ENCODE measurements at regions not wholly inside any gene's neighbourhood (a gene's known extent, or its start where the extent isn't known, plus 50 kb on each side); places are given as distances from the start of the nearest gene placed in this dataset.

DNA sequence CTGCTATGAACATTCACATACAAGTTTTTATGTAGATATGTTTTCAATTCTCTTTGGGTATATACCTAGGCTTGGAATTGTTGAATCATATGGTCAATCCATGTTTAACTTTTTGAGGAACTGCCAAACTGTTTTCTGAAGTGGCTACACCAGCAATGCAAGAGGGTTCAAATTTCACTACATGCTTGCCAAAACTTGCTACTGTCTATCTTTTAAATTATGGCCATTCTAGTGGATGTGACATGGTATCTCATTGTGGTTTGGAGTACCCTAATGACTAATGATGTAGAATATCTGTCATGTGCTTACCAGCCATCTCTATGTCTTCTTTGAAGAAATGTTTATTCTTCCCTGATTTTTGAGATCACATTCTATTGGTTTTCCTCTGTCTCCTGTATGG lies 860.3 kb downstream of the DIAPH3 start:
- H3K27me3 ChIP-seq = no peaks in the 10 kb centered on the region

GRCh38 chr13:59304596-59304995 lies 859.1 kb downstream of the DIAPH3 start:
- intact Hi-C loops (cut with DNase I) = no loop called here
- H3K27me3 ChIP-seq = no peaks in the 10 kb centered on the region
- no peak overlapping the region for H3K27ac ChIP-seq
- TF ChIP-seq POLR2A (IDR thresholded peaks at IDR 0.05) = no peak
- H3K4me3 ChIP-seq = no peak overlapping the region
- no peaks in the 10 kb centered on the region for H3K9me3 ChIP-seq
- H3K4me1 ChIP-seq = no peaks in the 10 kb centered on the region
- DNase-seq = no peak
- WGBS, 4 donors = 98 to 100% (median 100%) methylated on average over 1 of the region's 1 CpG
- no peak for ATAC-seq
- H3K36me3 ChIP-seq = no peaks in the 10 kb centered on the region

More for the DNA sequence above, 860.3 kb downstream of the DIAPH3 start:
- Histone ChIP-seq H3K4me3 (no peak overlapping the region), H3K4me1 (no peaks in the 10 kb centered on the region), H3K36me3 (no peaks in the 10 kb centered on the region), H3K27ac (no peak overlapping the region), H3K9me3 (no peaks in the 10 kb centered on the region)
- ATAC-seq = no peak
- no peak for DNase-seq
- TF ChIP-seq POLR2A (IDR thresholded peaks at IDR 0.05) (no peak), CTCF (IDR thresholded peaks at IDR 0.05) (no peak)
- intact Hi-C loops (cut with DNase I) = no loop called here

GRCh38 chr13:59305896-59306295 lies 857.8 kb downstream of the DIAPH3 start:
- TF ChIP-seq POLR2A (IDR thresholded peaks at IDR 0.05) (no peak), CTCF (IDR thresholded peaks at IDR 0.05) (no peak)
- 89 to 100% (median 98%) methylated on average over 3 to 4 of the region's 4 CpGs for WGBS, 4 donors
- intact Hi-C loops (cut with DNase I) = no loop called here
- Histone ChIP-seq H3K4me1 (no peaks in the 10 kb centered on the region), H3K27me3 (no peaks in the 10 kb centered on the region), H3K36me3 (no peaks in the 10 kb centered on the region), H3K4me3 (no peak overlapping the region), H3K27ac (no peak overlapping the region), H3K9me3 (no peaks in the 10 kb centered on the region)
- ATAC-seq (no peak), DNase-seq (no peak)

GRCh38 chr13:59312776-59313175 lies 851.0 kb downstream of the DIAPH3 start:
- Histone ChIP-seq H3K36me3 (no peaks in the 10 kb centered on the region), H3K4me1 (no peaks in the 10 kb centered on the region), H3K27ac (no peak overlapping the region), H3K9me3 (no peaks in the 10 kb centered on the region), H3K4me3 (no peak overlapping the region), H3K27me3 (no peaks in the 10 kb centered on the region)
- ATAC-seq = no peak
- intact Hi-C loops (cut with DNase I) = no loop called here
- no peak for DNase-seq
- TF ChIP-seq CTCF (IDR thresholded peaks at IDR 0.05) (no peak), POLR2A (IDR thresholded peaks at IDR 0.05) (no peak)
- 92 to 97% (median 96%) methylated on average over 3 of the region's 3 CpGs for WGBS, 4 donors

- DNase-seq = peak; percentile 69 to 79 (median 77)
- no peaks in the 10 kb centered on the region for H3K9me3 ChIP-seq
- H3K4me1 ChIP-seq = peaks cover 0 to 15% (median 0%) of the 10 kb centered on the region in 12 donors
- peak in 3 of 4 donors; percentile 56 to 68 (median 56) for ATAC-seq
- intact Hi-C loops (cut with DNase I) = loop anchor here in 1 of 10 donors (5.0 kb wide), 1 partner anchor 359 kb away; no protein-coding TSS in a partner anchor
- H3K27me3 ChIP-seq = no peaks in the 10 kb centered on the region
- no peaks in the 10 kb centered on the region for H3K36me3 ChIP-seq
- TF ChIP-seq POLR2A (IDR thresholded peaks at IDR 0.05) (no peak), CTCF (IDR thresholded peaks at IDR 0.05) (peak; percentile 63 to 88 (median 76))
- 47 to 50% (median 49%) methylated on average over 4 of the region's 4 CpGs for WGBS, 4 donors
- no peak overlapping the region for H3K4me3 ChIP-seq
- peak overlapping the region in 4 of 12 donors; percentile 6 to 47 (median 18) for H3K27ac ChIP-seq
These were observed 845.3 kb downstream of the DIAPH3 start for GRCh38 chr13:59318320-59318930.

All from heart left ventricle (tissue), 16 donors.